OCI-LY3 (cell line): ENCODE measurements at regions not wholly inside any gene's neighbourhood (a gene's known extent, or its start where the extent isn't known, plus 50 kb on each side); places are given as distances from the start of the nearest gene placed in this dataset.

ENCODE experiments used
- EZH2phosphoT487 ChIP-seq: fragments of 200-600 bp; shearing (Covaris generic); IDR thresholded peaks from 2 replicates; pipeline ENCODE4 v1.6.1; 2018; ENCODE audit warnings: antibody characterized with exemption, mixed run types, low read depth
- TF ChIP-seq, protein P1 (sequence below): fragments of 200-600, 300-600 bp; sonication (generic); IDR thresholded peaks from 2 replicates; pipeline ENCODE4 v1.5.1; 2014; ENCODE audit warnings: antibody characterized with exemption, low read length, low read depth

DNA sequence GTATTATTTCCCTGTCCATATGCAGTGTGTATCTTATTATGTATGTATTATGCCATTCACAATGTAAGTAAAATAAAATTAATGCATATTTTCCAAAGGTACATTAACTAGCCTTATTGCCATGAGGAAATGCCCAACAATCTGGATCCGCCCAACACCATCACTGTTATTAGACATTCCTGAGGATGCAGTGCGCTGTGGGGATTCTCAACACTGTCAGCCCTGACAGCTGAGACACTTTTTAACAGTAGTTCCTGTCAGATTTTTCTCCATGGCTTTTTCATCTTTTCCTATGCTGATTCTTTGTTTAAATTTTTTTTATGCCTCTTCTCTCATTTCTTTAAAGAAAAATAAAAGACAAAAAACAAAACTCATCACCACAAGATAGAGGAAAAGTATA, 1632.9 kb upstream of the PABPC4L start:
- TF ChIP-seq, protein P1, sequence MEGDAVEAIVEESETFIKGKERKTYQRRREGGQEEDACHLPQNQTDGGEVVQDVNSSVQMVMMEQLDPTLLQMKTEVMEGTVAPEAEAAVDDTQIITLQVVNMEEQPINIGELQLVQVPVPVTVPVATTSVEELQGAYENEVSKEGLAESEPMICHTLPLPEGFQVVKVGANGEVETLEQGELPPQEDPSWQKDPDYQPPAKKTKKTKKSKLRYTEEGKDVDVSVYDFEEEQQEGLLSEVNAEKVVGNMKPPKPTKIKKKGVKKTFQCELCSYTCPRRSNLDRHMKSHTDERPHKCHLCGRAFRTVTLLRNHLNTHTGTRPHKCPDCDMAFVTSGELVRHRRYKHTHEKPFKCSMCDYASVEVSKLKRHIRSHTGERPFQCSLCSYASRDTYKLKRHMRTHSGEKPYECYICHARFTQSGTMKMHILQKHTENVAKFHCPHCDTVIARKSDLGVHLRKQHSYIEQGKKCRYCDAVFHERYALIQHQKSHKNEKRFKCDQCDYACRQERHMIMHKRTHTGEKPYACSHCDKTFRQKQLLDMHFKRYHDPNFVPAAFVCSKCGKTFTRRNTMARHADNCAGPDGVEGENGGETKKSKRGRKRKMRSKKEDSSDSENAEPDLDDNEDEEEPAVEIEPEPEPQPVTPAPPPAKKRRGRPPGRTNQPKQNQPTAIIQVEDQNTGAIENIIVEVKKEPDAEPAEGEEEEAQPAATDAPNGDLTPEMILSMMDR = no peak
- no peak for TF ChIP-seq EZH2phosphoT487
